MM.1S (cell line): ENCODE measurements at regions not wholly inside any gene's neighbourhood (a gene's known extent, or its start where the extent isn't known, plus 50 kb on each side); places are given as distances from the start of the nearest gene placed in this dataset.

Source experiments
- DNase-seq: peaks from one replicate; pipeline ENCODE4 v3.0.0-alpha.2; 2015
- H2AFZ ChIP-seq: fragments of 300-600 bp; sonication (generic); 2 replicates; pipeline ENCODE4 v1.6.0; 2016; ENCODE audit warnings: antibody characterized with exemption, low read length
- H3F3A ChIP-seq: fragments of 300-600 bp; sonication (generic); 2 replicates; pipeline ENCODE4 v1.6.1; 2016; ENCODE audit warnings: mild to moderate bottlenecking, antibody characterized with exemption, low read length, moderate library complexity, mixed read lengths; ENCODE audit not compliant: insufficient read depth
- H3K27ac ChIP-seq: fragments of 300-600 bp; sonication (generic); 2 replicates; pipeline ENCODE4 v1.5.1; 2016; ENCODE audit warnings: mild to moderate bottlenecking, low read length
- H3K27me3 ChIP-seq: fragments of 300-600 bp; sonication (generic); replicated peaks from 2 replicates; pipeline ENCODE4 v1.6.0; 2016; ENCODE audit warnings: low read length; ENCODE audit not compliant: insufficient read depth
- H3K36me3 ChIP-seq: fragments of 300-600 bp; sonication (generic); replicated peaks from 2 replicates; pipeline ENCODE4 v1.6.1; 2016; ENCODE audit warnings: mild to moderate bottlenecking, low read length, mixed read lengths; ENCODE audit not compliant: insufficient read depth
- H3K4me1 ChIP-seq: fragments of 300-600 bp; sonication (generic); 2 replicates; pipeline ENCODE4 v1.6.1; 2016; ENCODE audit warnings: low read length, mixed read lengths
- H3K4me2 ChIP-seq: fragments of 300-600 bp; sonication (generic); 2 replicates; pipeline ENCODE4 v1.6.0; 2016; ENCODE audit warnings: low read depth, low read length
- H3K4me3 ChIP-seq: fragments of 300-600 bp; sonication (generic); 2 replicates; pipeline ENCODE4 v1.5.1; 2016; ENCODE audit warnings: low read length, mixed read lengths
- H3K79me2 ChIP-seq: fragments of 300-600 bp; sonication (generic); 2 replicates; pipeline ENCODE4 v1.6.1; 2016; ENCODE audit warnings: mixed run types, low read length, mixed read lengths
- H3K9ac ChIP-seq: fragments of 300-600 bp; sonication (generic); 2 replicates; pipeline ENCODE4 v1.6.1; 2016; ENCODE audit warnings: low read length, mixed read lengths
- H3K9me2 ChIP-seq: fragments of 300-600 bp; sonication (generic); replicated peaks from 2 replicates; pipeline ENCODE4 v1.6.1; 2016; ENCODE audit warnings: mild to moderate bottlenecking, low read length, mixed read lengths; ENCODE audit not compliant: insufficient read depth
- H3K9me3 ChIP-seq: fragments of 300-600 bp; sonication (generic); replicated peaks from 2 replicates; pipeline ENCODE4 v1.6.1; 2016; ENCODE audit warnings: mild to moderate bottlenecking, low read length, mixed read lengths; ENCODE audit not compliant: insufficient read depth
- H4K20me1 ChIP-seq: fragments of 300-600 bp; sonication (generic); 2 replicates; pipeline ENCODE4 v1.6.1; 2016; ENCODE audit warnings: mild to moderate bottlenecking, low read length, moderate library complexity, mixed read lengths; ENCODE audit not compliant: insufficient read depth
- CTCF ChIP-seq: fragments of 300-600 bp; sonication (generic); IDR thresholded peaks from 2 replicates; pipeline ENCODE4 v1.5.1; 2016; ENCODE audit warnings: antibody characterized with exemption, low read length, mixed read lengths
- EZH2 ChIP-seq: fragments of 300-600 bp; sonication (generic); optimal IDR thresholded peaks from 2 replicates; pipeline ENCODE3; 2017; ENCODE audit warnings: low read depth, mild to moderate bottlenecking, antibody characterized with exemption, low read length, mixed read lengths
- EZH2phosphoT487 ChIP-seq: fragments of 300-600 bp; sonication (generic); IDR thresholded peaks from 2 replicates; pipeline ENCODE4 v1.6.1; 2018; ENCODE audit warnings: antibody characterized with exemption, low read length

GRCh38 chr20:6504179-6504578, 263.3 kb upstream of the BMP2 start:
- Histone ChIP-seq H3K9ac (no peak overlapping the region), H3K4me1 (no peaks in the 10 kb centered on the region), H3K27me3 (no peaks in the 10 kb centered on the region), H3K4me3 (no peak overlapping the region), H3K9me2 (no peaks in the 10 kb centered on the region), H3K79me2 (no peaks in the 10 kb centered on the region), H3K4me2 (no peak overlapping the region), H3K27ac (no peak overlapping the region), H3K9me3 (no peaks in the 10 kb centered on the region), H3F3A (no peaks in the 10 kb centered on the region), H3K36me3 (no peaks in the 10 kb centered on the region), H4K20me1 (no peaks in the 10 kb centered on the region), H2AFZ (no peak overlapping the region)
- DNase-seq = no peak
- TF ChIP-seq EZH2 = no peak
- TF ChIP-seq CTCF = no peak
- no peak for TF ChIP-seq EZH2phosphoT487

GRCh38 chr20:6502999-6503398, 264.5 kb upstream of the BMP2 start:
- Histone ChIP-seq H4K20me1 (no peaks in the 10 kb centered on the region), H3F3A (no peaks in the 10 kb centered on the region), H3K4me3 (no peak overlapping the region), H2AFZ (no peak overlapping the region), H3K36me3 (no peaks in the 10 kb centered on the region), H3K27ac (no peak overlapping the region), H3K79me2 (no peaks in the 10 kb centered on the region), H3K9me2 (no peaks in the 10 kb centered on the region), H3K27me3 (no peaks in the 10 kb centered on the region), H3K9ac (no peak overlapping the region), H3K9me3 (no peaks in the 10 kb centered on the region), H3K4me1 (no peaks in the 10 kb centered on the region), H3K4me2 (no peak overlapping the region)
- DNase-seq = no peak
- TF ChIP-seq CTCF = no peak
- no peak for TF ChIP-seq EZH2phosphoT487
- no peak for TF ChIP-seq EZH2

GRCh38 chr20:6502219-6502618, 265.3 kb upstream of the BMP2 start:
- Histone ChIP-seq H3K27ac (no peak overlapping the region), H2AFZ (no peak overlapping the region), H3K4me1 (no peaks in the 10 kb centered on the region), H3K9ac (no peak overlapping the region), H4K20me1 (no peaks in the 10 kb centered on the region), H3K4me2 (no peak overlapping the region), H3K4me3 (no peak overlapping the region), H3K36me3 (no peaks in the 10 kb centered on the region), H3F3A (no peaks in the 10 kb centered on the region), H3K9me2 (no peaks in the 10 kb centered on the region), H3K27me3 (no peaks in the 10 kb centered on the region), H3K9me3 (no peaks in the 10 kb centered on the region), H3K79me2 (no peaks in the 10 kb centered on the region)
- DNase-seq = no peak
- TF ChIP-seq EZH2 (no peak), EZH2phosphoT487 (no peak), CTCF (no peak)

GRCh38 chr20:6501061-6501460, 266.4 kb upstream of the BMP2 start:
- Histone ChIP-seq H4K20me1 (no peaks in the 10 kb centered on the region), H3K79me2 (no peaks in the 10 kb centered on the region), H3K9me2 (no peaks in the 10 kb centered on the region), H3F3A (no peaks in the 10 kb centered on the region), H3K9ac (no peak overlapping the region), H2AFZ (no peak overlapping the region), H3K36me3 (no peaks in the 10 kb centered on the region), H3K27me3 (no peaks in the 10 kb centered on the region), H3K9me3 (no peaks in the 10 kb centered on the region), H3K4me1 (no peaks in the 10 kb centered on the region), H3K4me2 (no peak overlapping the region), H3K27ac (no peak overlapping the region), H3K4me3 (no peak overlapping the region)
- TF ChIP-seq EZH2 (no peak), CTCF (no peak), EZH2phosphoT487 (no peak)
- DNase-seq = no peak
